ENCODE measurements at regions not wholly inside any gene's neighbourhood (a gene's known extent, or its start where the extent isn't known, plus 50 kb on each side); places are given as distances from the start of the nearest gene placed in this dataset.
A peak's percentile ranks its signal among the peaks of the same experiment; 100 is the strongest.

DNA sequence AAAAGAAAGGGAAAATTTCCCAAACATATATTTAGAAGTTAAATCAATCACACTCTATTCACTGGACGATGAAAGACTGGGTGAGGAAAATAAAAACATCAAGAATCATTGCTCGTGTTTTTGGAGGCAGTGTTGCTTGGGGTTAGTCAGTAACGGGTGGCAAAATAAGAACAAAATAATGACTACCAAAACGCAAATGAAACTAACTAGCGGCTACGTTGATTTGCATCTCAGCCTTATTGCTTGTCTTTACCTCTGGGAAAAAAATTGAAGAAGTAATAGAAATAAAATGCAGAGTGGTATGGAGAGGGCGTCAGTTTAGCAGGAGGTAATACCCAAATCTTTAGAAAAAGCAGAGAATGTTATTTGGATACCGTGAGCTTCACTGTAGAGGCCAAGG lies 86.4 kb upstream of the SORBS2 start:
- TF ChIP-seq, protein P1, sequence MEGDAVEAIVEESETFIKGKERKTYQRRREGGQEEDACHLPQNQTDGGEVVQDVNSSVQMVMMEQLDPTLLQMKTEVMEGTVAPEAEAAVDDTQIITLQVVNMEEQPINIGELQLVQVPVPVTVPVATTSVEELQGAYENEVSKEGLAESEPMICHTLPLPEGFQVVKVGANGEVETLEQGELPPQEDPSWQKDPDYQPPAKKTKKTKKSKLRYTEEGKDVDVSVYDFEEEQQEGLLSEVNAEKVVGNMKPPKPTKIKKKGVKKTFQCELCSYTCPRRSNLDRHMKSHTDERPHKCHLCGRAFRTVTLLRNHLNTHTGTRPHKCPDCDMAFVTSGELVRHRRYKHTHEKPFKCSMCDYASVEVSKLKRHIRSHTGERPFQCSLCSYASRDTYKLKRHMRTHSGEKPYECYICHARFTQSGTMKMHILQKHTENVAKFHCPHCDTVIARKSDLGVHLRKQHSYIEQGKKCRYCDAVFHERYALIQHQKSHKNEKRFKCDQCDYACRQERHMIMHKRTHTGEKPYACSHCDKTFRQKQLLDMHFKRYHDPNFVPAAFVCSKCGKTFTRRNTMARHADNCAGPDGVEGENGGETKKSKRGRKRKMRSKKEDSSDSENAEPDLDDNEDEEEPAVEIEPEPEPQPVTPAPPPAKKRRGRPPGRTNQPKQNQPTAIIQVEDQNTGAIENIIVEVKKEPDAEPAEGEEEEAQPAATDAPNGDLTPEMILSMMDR (IDR thresholded peaks at IDR 0.05; ENCODE audit: low read depth, low read length, missing control alignments), result peak; percentile 5
- H3K4me3 ChIP-seq (ENCODE audit: low read depth, low read length), result no peak overlapping the region
- no peak for DNase-seq (ENCODE audit: low read depth)

DNA sequence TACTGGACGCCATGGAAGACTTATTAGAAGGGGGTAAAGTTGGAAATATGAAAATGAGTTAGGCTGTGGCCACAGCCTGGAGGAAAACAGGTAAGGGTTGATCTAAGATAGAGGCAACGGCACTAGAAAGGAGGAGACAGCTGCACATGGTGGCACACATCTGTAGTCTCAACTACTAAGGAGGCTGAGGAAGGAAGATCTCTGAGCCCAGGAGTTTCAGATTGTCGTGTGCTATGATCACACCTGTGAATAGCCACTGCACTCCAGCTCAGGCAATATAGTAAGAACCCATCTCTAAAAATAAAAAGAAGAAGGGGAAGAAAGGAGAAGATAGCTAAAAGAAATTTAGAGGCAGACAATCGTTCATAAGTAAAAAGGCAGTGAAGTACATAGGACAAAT lies 87.8 kb upstream of the SORBS2 start:
- DNase-seq (ENCODE audit: low read depth), result no peak
- no peak overlapping the region for H3K4me3 ChIP-seq (ENCODE audit: low read depth, low read length)
- TF ChIP-seq, protein P1 (IDR thresholded peaks at IDR 0.05; ENCODE audit: low read depth, low read length, missing control alignments), result no peak

DNA sequence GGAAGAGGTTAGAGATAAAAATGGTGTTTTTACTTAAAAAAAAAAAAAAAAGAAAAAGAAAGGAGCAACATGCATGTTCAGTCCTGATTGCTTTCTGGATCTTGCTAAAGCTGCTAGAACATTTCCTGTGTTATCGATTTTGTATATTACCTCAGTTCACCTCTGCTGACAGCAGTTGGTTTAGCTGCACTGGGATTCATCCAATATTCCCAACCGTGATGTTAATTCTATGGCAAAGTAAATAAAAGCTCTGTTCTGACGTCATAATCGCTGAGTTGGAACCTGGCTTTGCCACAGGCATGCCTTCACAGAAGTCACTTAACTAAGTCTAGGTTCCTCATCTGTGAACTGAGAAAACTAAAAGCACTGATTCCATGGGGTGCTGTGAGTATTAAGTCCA lies 90.7 kb upstream of the SORBS2 start:
- TF ChIP-seq, protein P1 (IDR thresholded peaks at IDR 0.05; ENCODE audit: low read depth, low read length, missing control alignments), result no peak
- no peak for DNase-seq (ENCODE audit: low read depth)
- H3K4me3 ChIP-seq (ENCODE audit: low read depth, low read length), result no peak overlapping the region

DNA sequence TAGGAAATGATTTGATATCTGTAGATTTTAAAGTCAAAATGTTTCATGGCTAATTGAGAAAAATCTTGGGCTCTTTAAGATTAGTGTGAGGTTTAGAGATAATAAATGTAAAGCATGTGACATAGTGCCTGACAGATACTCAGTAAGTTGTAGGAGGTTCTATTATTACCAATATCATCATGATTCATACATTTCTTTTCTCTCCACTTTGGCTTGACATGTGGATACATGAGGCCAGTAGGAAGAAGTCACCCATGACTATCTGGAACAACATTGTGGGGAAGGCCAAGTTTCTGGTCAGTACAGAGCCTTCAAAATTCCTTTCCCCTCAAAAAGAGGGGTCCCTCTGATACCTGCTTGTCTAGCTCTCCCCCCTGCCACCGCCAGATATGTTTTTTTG lies 91.2 kb upstream of the SORBS2 start:
- H3K4me3 ChIP-seq (ENCODE audit: low read depth, low read length), result no peak overlapping the region
- DNase-seq (ENCODE audit: low read depth), result no peak
- TF ChIP-seq, protein P1 (IDR thresholded peaks at IDR 0.05; ENCODE audit: low read depth, low read length, missing control alignments), result no peak

DNA sequence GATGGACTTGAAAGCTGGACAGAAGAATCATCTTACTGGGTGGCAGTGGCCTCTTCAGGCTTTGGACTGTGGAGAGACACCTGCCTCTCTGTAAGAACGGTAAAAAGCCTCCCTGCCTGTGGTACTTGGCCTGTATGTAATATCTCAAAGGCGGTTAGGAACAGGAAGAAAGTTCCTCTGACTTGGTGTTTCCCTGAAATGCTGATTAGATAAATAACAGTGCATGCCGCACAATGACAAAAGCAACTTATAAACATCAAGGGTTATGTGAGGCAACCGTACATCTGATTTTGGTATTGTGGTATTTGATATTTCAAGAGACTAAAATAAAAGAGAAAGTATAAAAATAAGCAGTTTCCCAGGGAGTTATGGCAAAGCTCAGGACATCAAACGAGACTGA lies 92.4 kb upstream of the SORBS2 start:
- H3K4me3 ChIP-seq (ENCODE audit: low read depth, low read length), result no peak overlapping the region
- TF ChIP-seq, protein P1 (IDR thresholded peaks at IDR 0.05; ENCODE audit: low read depth, low read length, missing control alignments), result no peak
- no peak for DNase-seq (ENCODE audit: low read depth)

DNA sequence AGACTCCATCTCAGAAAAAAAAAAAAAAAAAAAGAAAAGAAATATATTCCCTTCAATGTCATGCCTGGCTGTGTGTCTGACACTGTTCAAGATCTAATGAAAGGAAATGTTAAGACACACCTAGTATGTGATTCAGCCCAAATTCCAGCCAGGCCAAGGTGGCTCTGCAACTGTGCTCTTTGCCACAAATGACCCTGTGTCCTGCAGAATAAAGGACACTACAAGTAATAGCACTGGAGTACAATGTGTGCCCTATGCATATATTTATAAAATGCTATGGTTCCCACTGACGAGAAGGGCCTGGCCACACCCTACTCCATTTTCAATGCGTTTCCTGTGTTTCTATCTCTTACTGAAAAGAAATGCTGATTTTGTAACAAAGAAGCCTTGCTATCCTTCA lies 98.0 kb upstream of the SORBS2 start:
- no peak overlapping the region for H3K4me3 ChIP-seq (ENCODE audit: low read depth, low read length)
- no peak for DNase-seq (ENCODE audit: low read depth)
- TF ChIP-seq, protein P1 (IDR thresholded peaks at IDR 0.05; ENCODE audit: low read depth, low read length, missing control alignments), result no peak

DNA sequence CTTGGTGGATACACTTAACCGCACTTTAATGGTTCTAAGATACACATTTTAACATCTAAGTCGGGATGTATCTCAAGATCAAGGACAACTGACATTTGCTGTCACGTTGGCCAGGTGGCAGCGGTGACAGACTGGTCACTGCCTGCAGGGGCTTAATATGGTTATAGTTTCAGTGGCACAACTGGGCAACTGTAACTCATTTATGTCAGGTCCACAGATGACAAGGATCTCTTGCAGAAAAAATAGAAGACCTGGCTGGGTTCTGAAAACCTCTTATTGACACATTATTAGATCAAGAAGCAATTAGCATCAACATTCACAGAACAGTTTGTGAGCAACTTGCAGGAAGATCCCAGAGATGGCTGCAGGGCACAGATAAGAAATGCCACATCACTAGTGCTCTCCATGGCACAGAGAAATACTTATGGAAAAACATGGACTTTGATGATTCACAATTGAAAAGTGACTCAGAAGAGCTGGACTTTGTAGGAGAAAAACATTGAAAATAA lies 99.6 kb upstream of the SORBS2 start:
- TF ChIP-seq, protein P1 (IDR thresholded peaks at IDR 0.05; ENCODE audit: low read depth, low read length, missing control alignments), result no peak
- DNase-seq (ENCODE audit: low read depth), result no peak
- H3K4me3 ChIP-seq (ENCODE audit: low read depth, low read length), result no peak overlapping the region
